ENCODE measurements at regions not wholly inside any gene's neighbourhood (a gene's known extent, or its start where the extent isn't known, plus 50 kb on each side); places are given as distances from the start of the nearest gene placed in this dataset.

DNA sequence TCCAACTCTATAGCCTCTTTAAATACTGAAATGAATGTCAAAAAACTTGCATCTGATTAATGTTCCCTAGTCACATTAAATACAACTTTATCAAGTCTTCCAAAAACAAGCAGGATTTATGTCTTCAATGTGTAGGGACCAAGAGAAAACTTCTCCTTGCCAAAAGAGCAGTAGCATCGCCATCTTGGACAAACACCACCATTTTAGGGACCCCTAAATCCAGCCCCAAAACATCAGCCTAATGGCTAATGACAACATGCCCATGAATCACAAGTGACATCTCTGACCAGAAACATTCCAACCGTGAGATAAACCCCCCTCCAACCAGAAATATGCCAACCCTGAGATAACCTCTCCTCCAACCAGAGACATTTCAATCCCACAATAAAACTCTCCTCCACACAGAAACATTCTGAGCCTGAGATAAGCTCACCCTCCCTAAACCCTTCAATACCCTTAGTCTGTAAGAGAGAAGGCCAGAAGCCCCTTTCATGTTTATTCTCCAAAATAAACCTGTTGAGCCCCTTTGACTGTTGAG, 697.4 kb downstream of the TRAM1L1 start:
- ATAC-seq, result no peak
- Mint-ChIP-seq H3K27ac (no peak overlapping the region), H3K9me3 (ENCODE audit: insufficient read depth) (no peaks in the 10 kb centered on the region), H3K27me3 (ENCODE audit: low read depth) (no peaks in the 10 kb centered on the region), H3K4me3 (no peak overlapping the region), H3K36me3 (ENCODE audit: low read depth) (no peaks in the 10 kb centered on the region), H3K4me1 (ENCODE audit: low read depth) (no peaks in the 10 kb centered on the region)
- ChIA-PET CTCF (no interaction called here), POLR2A (no interaction called here)
- no peak for DNase-seq

DNA sequence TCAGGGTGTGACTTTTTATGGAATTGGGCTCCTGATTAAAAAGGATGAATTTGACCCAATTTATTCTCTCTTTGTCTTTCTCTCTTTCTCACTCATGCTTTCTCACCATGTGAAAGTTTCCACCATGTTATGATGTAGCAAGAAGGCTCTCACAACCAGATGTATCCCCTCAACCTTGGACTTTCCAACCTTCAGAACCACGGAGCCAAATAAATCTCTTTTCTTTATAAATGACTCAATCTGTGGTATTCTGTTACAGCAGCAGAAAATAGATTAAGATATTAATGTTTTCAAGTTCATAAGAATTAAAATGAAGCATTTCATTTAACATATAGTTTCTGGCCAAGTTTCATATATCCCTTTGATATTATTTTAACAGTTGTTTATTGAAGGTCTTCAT, 698.5 kb downstream of the TRAM1L1 start:
- CTCF ChIA-PET, result no interaction called here
- H3K27ac Mint-ChIP-seq, result no peak overlapping the region
- POLR2A ChIA-PET, result no interaction called here
- H3K27me3 Mint-ChIP-seq (ENCODE audit: low read depth), result no peaks in the 10 kb centered on the region
- no peaks in the 10 kb centered on the region for H3K36me3 Mint-ChIP-seq (ENCODE audit: low read depth)
- ATAC-seq (no peak), DNase-seq (no peak)
- no peaks in the 10 kb centered on the region for H3K4me1 Mint-ChIP-seq (ENCODE audit: low read depth)
- H3K4me3 Mint-ChIP-seq, result no peak overlapping the region
- H3K9me3 Mint-ChIP-seq (ENCODE audit: insufficient read depth), result no peaks in the 10 kb centered on the region

DNA sequence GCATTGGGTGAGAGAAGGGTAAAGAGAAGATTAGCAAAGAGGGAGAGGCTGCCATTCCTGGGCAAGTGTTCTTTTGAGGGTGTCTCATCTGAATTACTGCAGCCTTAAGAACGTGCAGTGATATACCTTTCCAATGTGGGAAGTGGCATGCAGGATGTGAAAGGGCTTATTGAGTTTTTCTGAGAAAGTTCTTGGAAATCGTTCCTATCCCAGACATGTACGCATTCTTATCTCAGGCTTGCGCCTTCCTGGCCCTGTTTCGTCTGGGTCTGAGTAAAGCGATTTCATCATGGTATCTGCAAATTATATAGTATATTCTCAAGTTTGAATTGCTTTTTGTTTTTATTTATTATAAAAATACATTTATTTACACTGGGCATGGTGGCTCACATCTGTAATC, 699.8 kb downstream of the TRAM1L1 start:
- ChIA-PET CTCF (no interaction called here), POLR2A (no interaction called here)
- no peak for DNase-seq
- Mint-ChIP-seq H3K4me3 (no peak overlapping the region), H3K27ac (no peak overlapping the region), H3K36me3 (ENCODE audit: low read depth) (no peaks in the 10 kb centered on the region), H3K4me1 (ENCODE audit: low read depth) (no peaks in the 10 kb centered on the region), H3K27me3 (ENCODE audit: low read depth) (no peaks in the 10 kb centered on the region), H3K9me3 (ENCODE audit: insufficient read depth) (no peaks in the 10 kb centered on the region)
- ATAC-seq, result no peak

DNA sequence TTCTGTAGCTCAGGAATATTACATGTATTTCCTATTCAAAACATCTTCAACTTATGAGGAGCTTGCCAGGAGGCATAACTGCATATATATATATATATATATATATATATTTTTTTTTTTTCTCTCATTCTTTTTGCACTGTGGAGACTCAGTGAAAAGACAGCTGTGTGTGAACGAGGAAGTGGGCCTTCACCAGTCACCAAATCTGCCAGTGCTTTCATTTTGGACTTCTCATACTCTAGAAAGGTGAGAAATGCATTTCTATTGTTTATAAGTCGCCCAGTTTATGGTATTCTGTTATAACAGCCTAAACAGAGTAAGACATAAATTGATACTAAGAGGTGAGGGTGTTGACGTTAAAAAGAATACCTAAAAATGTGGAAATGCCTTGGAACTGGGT, 710.6 kb downstream of the TRAM1L1 start:
- ChIA-PET CTCF (no interaction called here), POLR2A (no interaction called here)
- no peaks in the 10 kb centered on the region for H3K36me3 Mint-ChIP-seq (ENCODE audit: low read depth)
- H3K9me3 Mint-ChIP-seq (ENCODE audit: insufficient read depth), result no peaks in the 10 kb centered on the region
- DNase-seq (no peak), ATAC-seq (no peak)
- H3K4me3 Mint-ChIP-seq, result no peak overlapping the region
- no peak overlapping the region for H3K27ac Mint-ChIP-seq
- H3K4me1 Mint-ChIP-seq (ENCODE audit: low read depth), result no peaks in the 10 kb centered on the region
- no peaks in the 10 kb centered on the region for H3K27me3 Mint-ChIP-seq (ENCODE audit: low read depth)

DNA sequence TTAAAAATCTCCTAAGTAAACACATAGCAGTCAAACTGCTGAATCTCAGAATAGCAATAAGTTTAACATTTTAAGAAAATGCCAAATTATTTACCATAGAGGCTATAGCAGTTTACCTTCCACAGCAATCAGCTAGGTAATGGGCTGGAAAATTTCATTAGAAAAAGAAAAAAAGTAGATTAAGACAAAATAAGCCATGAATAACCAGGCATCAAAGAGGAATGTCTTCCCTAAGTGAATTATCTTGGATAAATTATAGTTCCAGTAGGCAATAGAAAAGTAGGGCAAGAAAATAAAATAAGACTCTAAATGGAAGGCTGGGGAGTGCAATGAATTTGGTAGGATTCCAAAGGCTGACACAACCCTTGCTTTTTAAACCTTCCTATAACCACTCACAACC, 722.8 kb downstream of the TRAM1L1 start:
- ATAC-seq (no peak), DNase-seq (no peak)
- Mint-ChIP-seq H3K4me3 (no peak overlapping the region), H3K27me3 (ENCODE audit: low read depth) (no peaks in the 10 kb centered on the region), H3K36me3 (ENCODE audit: low read depth) (no peaks in the 10 kb centered on the region), H3K4me1 (ENCODE audit: low read depth) (no peaks in the 10 kb centered on the region), H3K27ac (no peak overlapping the region), H3K9me3 (ENCODE audit: insufficient read depth) (no peaks in the 10 kb centered on the region)
- POLR2A ChIA-PET, result no interaction called here
- CTCF ChIA-PET, result no interaction called here

DNA sequence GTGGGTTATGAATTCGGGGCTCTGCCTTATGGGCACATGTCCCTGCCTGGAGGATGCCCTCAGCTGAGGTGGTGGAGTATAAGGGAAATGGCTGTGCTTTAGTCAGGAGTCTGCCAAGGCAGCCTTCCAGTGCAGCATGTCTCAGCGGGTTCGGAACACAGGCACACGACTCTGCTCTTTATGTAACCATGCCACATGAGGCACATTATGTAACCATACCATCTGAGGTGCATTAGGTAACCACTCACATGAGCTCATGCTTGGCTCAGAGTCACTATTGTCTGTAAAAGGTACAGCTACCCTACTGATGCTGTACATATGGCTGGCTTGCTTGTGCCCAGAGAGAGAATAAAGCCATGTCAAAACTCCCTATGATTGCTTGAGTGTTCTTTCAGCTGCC, 723.6 kb downstream of the TRAM1L1 start:
- ATAC-seq (no peak), DNase-seq (no peak)
- H3K27ac Mint-ChIP-seq, result no peak overlapping the region
- CTCF ChIA-PET, result no interaction called here
- no peaks in the 10 kb centered on the region for H3K4me1 Mint-ChIP-seq (ENCODE audit: low read depth)
- H3K27me3 Mint-ChIP-seq (ENCODE audit: low read depth), result no peaks in the 10 kb centered on the region
- POLR2A ChIA-PET, result no interaction called here
- H3K36me3 Mint-ChIP-seq (ENCODE audit: low read depth), result no peaks in the 10 kb centered on the region
- H3K4me3 Mint-ChIP-seq, result no peak overlapping the region
- H3K9me3 Mint-ChIP-seq (ENCODE audit: insufficient read depth), result no peaks in the 10 kb centered on the region

DNA sequence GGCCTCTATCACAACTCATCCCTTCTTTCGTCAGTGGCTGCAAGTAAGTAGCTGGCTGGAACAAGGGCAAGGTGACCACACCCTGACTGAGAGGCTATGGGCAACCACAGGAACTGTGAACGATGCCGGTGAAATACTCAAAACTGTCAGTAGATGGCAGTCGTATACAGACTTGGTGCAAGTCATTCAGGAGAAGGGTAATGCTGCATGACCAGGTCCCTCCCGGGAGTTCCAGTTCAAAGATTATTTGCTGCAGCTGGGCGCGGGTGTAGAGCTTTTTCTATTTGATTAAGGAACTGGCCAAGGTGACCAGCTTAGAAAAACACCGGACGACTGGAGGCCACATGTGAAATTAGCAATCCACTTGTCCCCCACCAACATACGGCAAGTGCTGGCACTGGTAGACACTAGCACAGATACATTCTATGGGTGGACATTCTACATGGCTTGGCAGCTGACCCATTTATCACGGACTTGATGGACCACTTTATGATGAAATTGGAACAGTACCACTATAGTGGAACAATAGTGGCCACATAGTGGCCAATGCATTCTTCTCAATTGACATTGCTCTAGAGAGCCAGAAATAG, 726.6 kb downstream of the TRAM1L1 start:
- DNase-seq, result peak; percentile 64
- ChIA-PET POLR2A (no interaction called here), CTCF (interaction anchor here (1.5 kb wide), 1 partner anchor 12 kb away, joined by 4 read pairs; no protein-coding TSS in a partner anchor)
- Mint-ChIP-seq H3K36me3 (ENCODE audit: low read depth) (no peaks in the 10 kb centered on the region), H3K27ac (no peak overlapping the region), H3K4me1 (ENCODE audit: low read depth) (no peaks in the 10 kb centered on the region), H3K4me3 (no peak overlapping the region), H3K27me3 (ENCODE audit: low read depth) (no peaks in the 10 kb centered on the region), H3K9me3 (ENCODE audit: insufficient read depth) (no peaks in the 10 kb centered on the region)
- ATAC-seq, result peak; percentile 76

DNA sequence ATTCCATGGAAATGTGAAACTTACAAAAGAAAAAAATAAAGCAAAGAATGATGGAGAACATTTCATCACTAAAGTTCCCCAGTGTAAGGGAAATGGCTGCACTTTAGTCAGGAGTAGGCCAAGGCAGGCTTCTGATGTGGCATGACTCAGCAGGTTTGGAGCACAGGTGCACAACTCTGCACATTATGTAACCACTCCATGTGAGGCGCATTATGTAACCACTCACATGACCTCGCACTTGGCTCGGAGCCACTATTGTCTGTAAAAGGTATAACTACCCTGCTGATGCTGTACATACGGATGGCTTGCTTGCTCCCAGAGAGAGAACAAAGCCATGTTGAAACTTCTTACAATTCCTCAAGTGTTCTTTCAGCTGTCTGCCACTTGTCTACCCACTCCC, 727.6 kb downstream of the TRAM1L1 start:
- no peaks in the 10 kb centered on the region for H3K4me1 Mint-ChIP-seq (ENCODE audit: low read depth)
- H3K4me3 Mint-ChIP-seq, result no peak overlapping the region
- DNase-seq (no peak), ATAC-seq (no peak)
- no peaks in the 10 kb centered on the region for H3K36me3 Mint-ChIP-seq (ENCODE audit: low read depth)
- ChIA-PET CTCF (interaction anchor here (1.5 kb wide), 1 partner anchor 11 kb away, joined by 4 read pairs; no protein-coding TSS in a partner anchor), POLR2A (no interaction called here)
- no peaks in the 10 kb centered on the region for H3K27me3 Mint-ChIP-seq (ENCODE audit: low read depth)
- no peak overlapping the region for H3K27ac Mint-ChIP-seq
- H3K9me3 Mint-ChIP-seq (ENCODE audit: insufficient read depth), result no peaks in the 10 kb centered on the region

DNA sequence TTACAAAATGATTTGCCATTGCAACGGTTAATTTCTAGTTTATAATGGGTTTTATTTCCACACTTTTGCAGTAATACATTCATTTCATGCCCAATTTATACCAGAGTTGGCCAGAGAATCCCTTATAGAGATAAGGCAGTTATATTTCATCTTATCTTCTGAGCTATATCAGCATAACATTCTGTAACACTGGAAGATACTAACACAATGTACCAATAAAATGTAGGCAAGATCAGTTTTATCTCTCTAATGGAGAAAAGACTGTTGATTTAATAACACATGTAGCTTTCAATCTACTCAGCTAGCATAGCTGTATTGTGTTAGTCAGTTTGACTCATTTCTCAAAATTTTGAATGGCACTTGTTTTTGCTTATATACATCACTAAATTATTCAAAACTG, 738.6 kb downstream of the TRAM1L1 start:
- no peak overlapping the region for H3K4me3 Mint-ChIP-seq
- DNase-seq (no peak), ATAC-seq (no peak)
- no peak overlapping the region for H3K27ac Mint-ChIP-seq
- H3K4me1 Mint-ChIP-seq (ENCODE audit: low read depth), result no peaks in the 10 kb centered on the region
- no peaks in the 10 kb centered on the region for H3K36me3 Mint-ChIP-seq (ENCODE audit: low read depth)
- no peaks in the 10 kb centered on the region for H3K9me3 Mint-ChIP-seq (ENCODE audit: insufficient read depth)
- ChIA-PET CTCF (interaction anchor here (1.1 kb wide), 1 partner anchor 11 kb away, joined by 4 read pairs; no protein-coding TSS in a partner anchor), POLR2A (no interaction called here)
- H3K27me3 Mint-ChIP-seq (ENCODE audit: low read depth), result no peaks in the 10 kb centered on the region

DNA sequence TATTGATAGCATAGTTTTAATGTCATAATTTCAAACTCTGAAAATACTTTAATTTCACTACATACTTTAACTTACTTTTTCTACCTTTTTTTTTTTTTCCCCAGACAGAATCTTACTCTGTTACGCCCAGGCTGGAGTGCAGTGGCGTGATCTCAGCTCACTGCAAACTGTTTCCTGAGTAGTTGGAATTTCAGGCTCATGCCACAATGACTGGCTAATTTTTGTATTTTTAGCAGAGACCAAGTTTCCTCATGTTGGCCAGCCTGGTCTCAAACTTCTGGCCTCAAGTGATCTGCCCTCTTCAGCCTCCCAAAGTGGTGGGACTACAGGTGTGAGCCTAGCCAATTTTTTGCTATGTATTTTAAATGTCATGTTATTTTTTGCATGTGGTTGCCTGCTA, 741.6 kb downstream of the TRAM1L1 start:
- Mint-ChIP-seq H3K27ac (no peak overlapping the region), H3K4me1 (ENCODE audit: low read depth) (no peaks in the 10 kb centered on the region), H3K36me3 (ENCODE audit: low read depth) (no peaks in the 10 kb centered on the region), H3K27me3 (ENCODE audit: low read depth) (no peaks in the 10 kb centered on the region), H3K9me3 (ENCODE audit: insufficient read depth) (no peaks in the 10 kb centered on the region), H3K4me3 (no peak overlapping the region)
- ATAC-seq (no peak), DNase-seq (no peak)
- ChIA-PET CTCF (no interaction called here), POLR2A (no interaction called here)

DNA sequence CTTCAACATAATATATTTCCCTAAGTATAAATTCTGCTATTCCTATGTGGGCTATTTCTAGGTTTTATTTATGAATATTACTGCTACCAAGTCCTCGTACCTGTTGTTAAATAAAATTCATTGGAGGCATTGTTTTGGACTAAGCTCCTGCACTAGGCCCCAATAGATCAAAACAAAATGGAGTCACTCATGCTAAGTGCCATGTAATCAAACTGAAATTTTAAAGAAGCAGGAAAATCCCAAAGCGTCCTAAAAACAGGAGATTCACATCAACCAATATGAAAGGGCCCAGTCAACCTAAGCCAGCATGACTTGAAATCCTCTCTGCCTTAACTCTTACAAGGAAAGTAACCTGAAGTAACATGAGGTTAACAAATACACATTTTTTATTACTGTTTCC, 743.2 kb downstream of the TRAM1L1 start:
- H3K4me1 Mint-ChIP-seq (ENCODE audit: low read depth), result no peaks in the 10 kb centered on the region
- H3K9me3 Mint-ChIP-seq (ENCODE audit: insufficient read depth), result no peaks in the 10 kb centered on the region

DNA sequence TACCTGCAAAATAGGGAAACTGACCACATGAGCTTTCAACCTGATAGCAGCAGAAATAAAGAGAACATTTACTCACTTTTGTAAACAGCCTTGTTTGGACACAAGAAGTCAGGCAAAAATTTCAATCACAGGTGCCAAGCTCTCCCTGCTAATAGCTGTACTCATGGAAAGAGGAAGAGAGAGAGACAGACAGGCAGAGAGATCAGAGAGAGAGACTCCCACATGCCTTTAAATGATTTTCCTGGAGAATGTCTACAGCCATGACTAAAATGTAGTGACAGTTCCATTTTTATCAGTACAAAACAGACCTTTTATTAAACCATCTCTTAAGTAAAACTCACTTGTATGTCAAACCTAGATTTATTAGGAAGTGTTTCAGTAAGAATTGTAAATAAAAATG, 752.9 kb downstream of the TRAM1L1 start:
- H3K4me1 Mint-ChIP-seq (ENCODE audit: low read depth), result no peaks in the 10 kb centered on the region
- CTCF ChIA-PET, result no interaction called here
- no peak overlapping the region for H3K27ac Mint-ChIP-seq
- H3K9me3 Mint-ChIP-seq (ENCODE audit: insufficient read depth), result no peaks in the 10 kb centered on the region
- ATAC-seq, result no peak
- no peaks in the 10 kb centered on the region for H3K27me3 Mint-ChIP-seq (ENCODE audit: low read depth)
- POLR2A ChIA-PET, result no interaction called here
- no peaks in the 10 kb centered on the region for H3K36me3 Mint-ChIP-seq (ENCODE audit: low read depth)
- DNase-seq, result no peak
- no peak overlapping the region for H3K4me3 Mint-ChIP-seq

More for the DNA sequence above, 743.2 kb downstream of the TRAM1L1 start:
- Mint-ChIP-seq H3K4me3 (no peak overlapping the region), H3K27me3 (ENCODE audit: low read depth) (no peaks in the 10 kb centered on the region), H3K36me3 (ENCODE audit: low read depth) (no peaks in the 10 kb centered on the region), H3K27ac (no peak overlapping the region)
- ATAC-seq, result no peak
- no peak for DNase-seq
- ChIA-PET CTCF (no interaction called here), POLR2A (no interaction called here)

DNA sequence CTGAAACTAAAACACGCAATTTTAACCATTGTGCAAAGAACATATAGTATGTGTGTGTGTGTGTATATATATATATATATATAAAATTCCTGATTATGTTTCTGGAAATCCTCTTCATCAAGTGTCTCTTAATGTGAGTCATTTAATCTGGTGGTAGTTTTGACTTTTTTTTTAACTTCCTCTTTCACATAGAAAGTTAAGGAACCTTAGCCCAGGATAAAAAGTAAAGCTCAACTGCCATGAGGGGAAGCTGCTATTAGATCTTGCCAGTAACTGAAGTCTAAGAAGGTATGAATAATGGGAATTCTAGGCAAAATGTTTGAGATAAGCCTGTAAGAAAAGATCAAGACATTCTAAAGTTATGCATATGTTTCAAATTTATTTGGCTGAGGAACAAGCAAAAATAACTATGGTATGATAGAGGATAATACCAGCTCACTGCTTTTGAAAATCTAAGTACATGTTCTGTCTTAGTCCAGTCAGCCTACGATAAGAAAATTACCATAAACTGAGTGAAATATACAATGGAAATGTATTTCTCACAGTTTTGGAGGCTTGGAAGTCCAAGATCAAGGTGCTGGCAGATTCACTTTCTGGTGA, 757.0 kb downstream of the TRAM1L1 start:
- Mint-ChIP-seq H3K4me3 (no peak overlapping the region), H3K27me3 (ENCODE audit: low read depth) (no peaks in the 10 kb centered on the region), H3K36me3 (ENCODE audit: low read depth) (no peaks in the 10 kb centered on the region), H3K27ac (no peak overlapping the region), H3K9me3 (ENCODE audit: insufficient read depth) (no peaks in the 10 kb centered on the region), H3K4me1 (ENCODE audit: low read depth) (no peaks in the 10 kb centered on the region)
- ChIA-PET CTCF (no interaction called here), POLR2A (no interaction called here)
- DNase-seq (no peak), ATAC-seq (no peak)
